Mammary epithelial cell (primary cell): ENCODE measurements at regions not wholly inside any gene's neighbourhood (a gene's known extent, or its start where the extent isn't known, plus 50 kb on each side); places are given as distances from the start of the nearest gene placed in this dataset.

Experiments
- CTCF ChIP-seq, 2 donors: IDR thresholded peaks in 1 of 2; conservative IDR thresholded peaks in 1 of 2; 2 replicates each; pipeline ENCODE4 v1.5.1; 2011 to 2012; ENCODE audit warnings: inconsistent platforms in 2 of 2, low read length in 2 of 2, mild to moderate bottlenecking in 2 of 2, control low read depth in 1 of 2, low read depth in 1 of 2; ENCODE audit not compliant: insufficient read depth in 1 of 2; ENCODE audit errors: extremely low read depth in 1 of 2
- EZH2 ChIP-seq: IDR thresholded peaks from 2 replicates; pipeline ENCODE4 v1.6.1; 2012; ENCODE audit warnings: low read length, inconsistent platforms, borderline replicate concordance

- TF ChIP-seq CTCF (conservative IDR thresholded peaks at IDR 0.05 in 1 of 2, IDR thresholded peaks at IDR 0.05 in 1 of 2; ENCODE audit: extremely low read depth in 1 of 2, insufficient read depth in 1 of 2, low read depth in 1 of 2, low read length in 2 of 2) (peak; percentile 37 to 62), EZH2 (no peak)
Observed at GRCh38 chr12:82019533-82019932, 260.4 kb upstream of the PPFIA2 start.
